ENCODE measurements at regions not wholly inside any gene's neighbourhood (a gene's known extent, or its start where the extent isn't known, plus 50 kb on each side); places are given as distances from the start of the nearest gene placed in this dataset.
"Not testable (repeated sequence)": the region's sequence is repeated elsewhere in the genome, so short reads cannot be mapped to it uniquely, and the experiment has no call there.

- DNase-seq (ENCODE audit: low spot score in 2 of 2) = no peak
- H3K4me1 ChIP-seq = peaks cover 31% of the 10 kb centered on the region
- H3K36me3 ChIP-seq (replicated peaks) = no peaks in the 10 kb centered on the region
- H3K4me3 ChIP-seq = no peak overlapping the region
- in situ Hi-C loops (cut with MboI; ENCODE audit: low sequenced_read_pairs) = loop anchor here (10.0 kb wide), 1 partner anchor 205 kb away; no protein-coding TSS in a partner anchor
- H3K27me3 ChIP-seq (ENCODE audit: low read depth) = no peaks in the 10 kb centered on the region
- H3K9me3 ChIP-seq = no peaks in the 10 kb centered on the region
Measured at GRCh38 chr6:56839533-56840183, 115.2 kb upstream of the BEND6 start.

- DNase-seq (ENCODE audit: low spot score in 2 of 2) = no peak
- Histone ChIP-seq H3K4me1 (peaks cover 31% of the 10 kb centered on the region), H3K36me3 (replicated peaks) (no peaks in the 10 kb centered on the region), H3K9me3 (no peaks in the 10 kb centered on the region), H3K27me3 (ENCODE audit: low read depth) (no peaks in the 10 kb centered on the region), H3K4me3 (no peak overlapping the region)
- in situ Hi-C loops (cut with MboI; ENCODE audit: low sequenced_read_pairs) = no loop called here
Measured at GRCh38 chr6:56838965-56839364, 115.9 kb upstream of the BEND6 start.

DNA sequence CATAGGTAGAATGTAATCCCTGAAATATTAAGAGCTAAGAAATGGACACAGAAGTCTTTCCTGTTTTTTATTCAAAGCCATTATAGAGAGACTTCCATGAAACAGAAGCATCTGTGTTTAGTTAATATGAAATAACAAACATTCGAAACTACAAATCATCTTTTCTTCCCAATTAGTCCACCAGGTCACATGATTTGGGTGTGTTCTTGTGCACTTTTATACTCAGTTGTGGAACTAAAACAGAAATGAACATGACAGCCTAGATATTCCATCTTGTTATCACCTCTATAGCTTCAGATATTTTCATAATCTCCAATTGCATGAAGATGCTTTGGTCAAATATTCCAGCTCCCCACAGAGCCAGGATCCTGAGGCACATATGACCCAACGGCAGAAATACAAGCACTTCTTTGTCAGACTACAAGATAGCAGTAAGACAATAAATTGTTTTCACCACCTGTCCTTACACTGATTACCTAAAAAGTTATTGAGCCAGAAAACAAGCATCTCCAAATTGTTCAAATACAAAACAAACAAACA, 116.8 kb upstream of the BEND6 start:
- H3K4me3 ChIP-seq = no peak overlapping the region
- H3K27me3 ChIP-seq (ENCODE audit: low read depth) = no peaks in the 10 kb centered on the region
- no peaks in the 10 kb centered on the region for H3K9me3 ChIP-seq
- DNase-seq (ENCODE audit: low spot score in 2 of 2) = no peak
- peaks cover 31% of the 10 kb centered on the region for H3K4me1 ChIP-seq
- H3K36me3 ChIP-seq (replicated peaks) = no peaks in the 10 kb centered on the region
- in situ Hi-C loops (cut with MboI; ENCODE audit: low sequenced_read_pairs) = no loop called here

DNA sequence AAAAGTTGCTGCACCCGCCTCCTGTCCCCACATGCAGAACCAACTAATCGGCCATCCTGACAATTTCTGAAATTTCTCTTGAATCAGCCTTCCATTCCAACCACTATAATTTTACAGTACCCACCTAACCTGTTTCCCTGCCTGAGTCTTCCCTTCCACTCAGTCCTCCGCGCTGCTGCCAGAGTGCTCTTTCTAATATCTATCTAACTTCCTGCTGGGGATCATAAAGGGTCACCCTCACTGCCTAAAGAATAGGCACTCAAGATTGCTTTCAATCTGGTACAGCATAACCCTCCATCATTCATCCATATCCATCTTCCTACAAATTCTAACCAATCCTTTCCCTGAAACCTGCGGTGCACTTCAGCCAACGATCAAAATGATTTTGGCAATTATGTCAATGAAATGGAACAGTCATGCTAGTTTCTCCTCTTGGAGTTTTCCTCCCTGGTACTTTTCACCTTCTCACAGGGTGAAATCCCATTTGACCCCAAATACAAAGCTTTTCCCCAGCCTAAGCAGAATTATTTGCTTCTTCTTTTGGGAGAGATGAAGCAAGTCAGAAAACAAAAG, 117.5 kb upstream of the BEND6 start:
- Histone ChIP-seq H3K9me3 (no peaks in the 10 kb centered on the region), H3K4me1 (peaks cover 31% of the 10 kb centered on the region), H3K4me3 (no peak overlapping the region), H3K27me3 (ENCODE audit: low read depth) (no peaks in the 10 kb centered on the region), H3K36me3 (replicated peaks) (no peaks in the 10 kb centered on the region)
- DNase-seq (ENCODE audit: low spot score in 2 of 2) = no peak
- in situ Hi-C loops (cut with MboI; ENCODE audit: low sequenced_read_pairs) = no loop called here

- in situ Hi-C loops (cut with MboI; ENCODE audit: low sequenced_read_pairs) = no loop called here
- DNase-seq (ENCODE audit: low spot score in 2 of 2) = no peak
- no peaks in the 10 kb centered on the region for H3K27me3 ChIP-seq (ENCODE audit: low read depth)
- H3K36me3 ChIP-seq (replicated peaks) = no peaks in the 10 kb centered on the region
- no peak overlapping the region for H3K4me3 ChIP-seq
- H3K4me1 ChIP-seq = peaks cover 15% of the 10 kb centered on the region
- no peaks in the 10 kb centered on the region for H3K9me3 ChIP-seq
Measured at GRCh38 chr6:56835612-56836011, 119.3 kb upstream of the BEND6 start.

DNA sequence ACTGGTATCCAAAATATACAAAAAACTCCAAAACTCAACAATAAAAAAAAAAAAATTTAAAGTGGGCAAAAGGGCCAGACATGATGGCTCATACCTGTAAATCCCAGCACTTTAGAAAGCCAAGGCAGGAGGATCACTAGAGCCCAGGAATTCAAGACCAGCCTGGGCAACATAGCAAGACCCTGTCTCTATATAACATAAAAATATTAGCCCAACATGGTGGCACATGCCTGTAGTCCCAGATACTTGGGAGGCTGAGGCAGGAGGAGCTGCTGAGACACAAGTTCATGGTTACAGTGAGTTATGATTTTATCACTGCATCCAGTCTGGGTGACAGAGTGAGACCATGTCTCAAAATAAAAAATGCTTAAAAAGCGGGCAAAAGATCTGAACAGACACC, 121.0 kb upstream of the BEND6 start:
- in situ Hi-C loops (cut with MboI; ENCODE audit: low sequenced_read_pairs) = no loop called here
- no peak for DNase-seq (ENCODE audit: low spot score in 2 of 2)
- Histone ChIP-seq H3K27me3 (ENCODE audit: low read depth) (no peaks in the 10 kb centered on the region), H3K9me3 (no peaks in the 10 kb centered on the region), H3K4me1 (no peaks in the 10 kb centered on the region), H3K36me3 (replicated peaks) (no peaks in the 10 kb centered on the region), H3K4me3 (no peak overlapping the region)

DNA sequence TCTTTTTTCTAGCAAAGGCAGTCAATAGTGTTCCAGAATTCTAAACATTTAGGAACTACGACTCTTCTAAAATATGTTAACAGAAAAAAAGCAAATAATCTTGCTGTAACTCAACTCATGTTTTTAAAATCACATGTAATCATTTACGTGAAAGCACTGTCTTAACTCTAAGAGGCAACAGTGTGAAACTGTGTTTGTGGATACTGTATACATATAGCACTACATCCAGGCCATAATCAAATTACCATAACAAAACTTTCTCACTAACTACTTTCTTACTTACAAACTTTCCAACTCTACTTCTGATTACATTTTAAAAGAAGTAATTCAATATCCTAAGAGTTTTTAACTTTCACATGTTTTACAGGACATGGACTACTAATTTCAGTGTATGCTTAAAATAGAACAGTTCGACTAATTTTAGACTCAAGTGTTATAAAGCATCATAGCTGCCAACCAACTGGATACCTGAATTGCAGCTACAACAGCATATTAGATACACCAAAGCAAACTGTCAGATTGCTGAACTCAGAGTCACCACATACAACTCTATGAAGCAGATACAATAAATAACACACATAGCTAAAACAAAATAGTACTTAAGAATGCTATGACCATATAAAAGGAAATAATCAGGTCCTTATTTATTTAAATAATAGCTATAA, 121.6 kb upstream of the BEND6 start:
- DNase-seq (ENCODE audit: low spot score in 2 of 2) = no peak
- Histone ChIP-seq H3K4me3 (no peak overlapping the region), H3K36me3 (replicated peaks) (no peaks in the 10 kb centered on the region), H3K9me3 (no peaks in the 10 kb centered on the region), H3K4me1 (no peaks in the 10 kb centered on the region), H3K27me3 (ENCODE audit: low read depth) (no peaks in the 10 kb centered on the region)
- in situ Hi-C loops (cut with MboI; ENCODE audit: low sequenced_read_pairs) = no loop called here

GRCh38 chr6:56832225-56832624, 122.7 kb upstream of the BEND6 start:
- H3K27me3 ChIP-seq (ENCODE audit: low read depth) = no peaks in the 10 kb centered on the region
- DNase-seq (ENCODE audit: low spot score in 2 of 2) = no peak
- H3K9me3 ChIP-seq = no peaks in the 10 kb centered on the region
- no peak overlapping the region for H3K4me3 ChIP-seq
- H3K4me1 ChIP-seq = no peaks in the 10 kb centered on the region
- in situ Hi-C loops (cut with MboI; ENCODE audit: low sequenced_read_pairs) = no loop called here
- H3K36me3 ChIP-seq (replicated peaks) = no peaks in the 10 kb centered on the region

- in situ Hi-C loops (cut with MboI; ENCODE audit: low sequenced_read_pairs) = no loop called here
- Histone ChIP-seq H3K9me3 (no peaks in the 10 kb centered on the region), H3K4me3 (no peak overlapping the region), H3K36me3 (replicated peaks) (no peaks in the 10 kb centered on the region), H3K4me1 (no peaks in the 10 kb centered on the region), H3K27me3 (ENCODE audit: low read depth) (no peaks in the 10 kb centered on the region)
- no peak for DNase-seq (ENCODE audit: low spot score in 2 of 2)
Measured at GRCh38 chr6:56831334-56831733, 123.6 kb upstream of the BEND6 start.

DNA sequence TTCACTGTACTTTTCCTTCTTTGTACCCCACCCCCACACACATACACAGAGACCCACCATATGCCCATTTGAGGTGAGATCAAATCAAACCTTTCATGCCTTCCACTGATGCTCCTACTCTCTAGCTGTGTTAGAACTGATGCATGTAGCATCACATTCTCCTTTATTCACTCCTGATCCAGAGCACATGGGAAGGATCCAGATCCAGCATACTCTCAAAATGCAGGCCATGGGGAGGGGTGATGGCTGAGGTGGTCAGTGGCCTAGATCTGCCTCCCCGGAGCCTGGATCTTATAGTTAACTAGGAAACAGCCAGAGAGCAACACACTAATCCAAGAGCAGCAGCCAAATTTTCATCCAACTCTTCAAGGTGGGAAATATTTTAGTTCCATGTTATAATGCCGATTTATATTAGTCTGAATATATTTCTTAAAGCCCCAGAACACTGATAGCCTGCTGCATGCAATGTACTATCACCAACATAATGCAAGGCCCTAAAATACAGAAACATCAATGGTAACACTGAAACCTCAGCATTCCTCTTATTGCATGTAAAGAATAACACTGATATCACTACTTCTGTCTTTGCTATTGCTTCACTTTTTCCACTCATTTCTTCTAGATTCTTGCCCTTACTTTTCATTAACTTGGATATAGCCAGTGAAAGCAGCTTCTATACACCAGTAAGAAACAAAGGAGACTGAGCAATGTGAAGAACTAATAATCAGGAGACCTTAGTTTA, 126.8 kb upstream of the BEND6 start:
- no peaks in the 10 kb centered on the region for H3K9me3 ChIP-seq
- no peaks in the 10 kb centered on the region for H3K27me3 ChIP-seq (ENCODE audit: low read depth)
- in situ Hi-C loops (cut with MboI; ENCODE audit: low sequenced_read_pairs) = no loop called here
- peaks cover 3% of the 10 kb centered on the region; the same call in 1 of the 2 replicates for H3K4me1 ChIP-seq
- H3K36me3 ChIP-seq (replicated peaks) = no peaks in the 10 kb centered on the region
- no peak for DNase-seq (ENCODE audit: low spot score in 2 of 2)
- H3K4me3 ChIP-seq = no peak overlapping the region

DNA sequence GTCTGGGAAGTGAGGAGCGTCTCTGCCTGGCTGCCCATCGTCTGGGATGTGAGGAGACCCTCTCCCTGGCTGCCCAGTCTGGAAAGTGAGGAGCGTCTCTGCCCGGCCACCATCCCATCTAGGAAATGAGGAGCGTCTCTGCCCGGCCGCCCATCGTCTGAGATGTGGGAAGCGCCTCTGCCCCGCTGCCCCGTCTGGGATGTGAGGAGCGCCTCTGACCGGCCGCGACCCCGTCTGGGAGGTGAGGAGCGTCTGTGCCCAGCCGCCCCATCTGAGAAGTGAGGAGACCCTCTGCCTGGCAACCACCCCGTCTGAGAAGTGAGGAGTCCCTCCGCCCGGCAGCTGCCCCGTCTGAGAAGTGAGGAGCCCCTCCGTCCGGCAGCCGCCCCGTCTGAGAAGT, 130.5 kb upstream of the BEND6 start:
- H3K27me3 ChIP-seq (ENCODE audit: low read depth); H3K36me3 ChIP-seq (replicated peaks); H3K9me3 ChIP-seq; H3K4me1 ChIP-seq; H3K4me3 ChIP-seq; in situ Hi-C loops (cut with MboI; ENCODE audit: low sequenced_read_pairs); DNase-seq (ENCODE audit: low spot score in 2 of 2): not testable (repeated sequence)

DNA sequence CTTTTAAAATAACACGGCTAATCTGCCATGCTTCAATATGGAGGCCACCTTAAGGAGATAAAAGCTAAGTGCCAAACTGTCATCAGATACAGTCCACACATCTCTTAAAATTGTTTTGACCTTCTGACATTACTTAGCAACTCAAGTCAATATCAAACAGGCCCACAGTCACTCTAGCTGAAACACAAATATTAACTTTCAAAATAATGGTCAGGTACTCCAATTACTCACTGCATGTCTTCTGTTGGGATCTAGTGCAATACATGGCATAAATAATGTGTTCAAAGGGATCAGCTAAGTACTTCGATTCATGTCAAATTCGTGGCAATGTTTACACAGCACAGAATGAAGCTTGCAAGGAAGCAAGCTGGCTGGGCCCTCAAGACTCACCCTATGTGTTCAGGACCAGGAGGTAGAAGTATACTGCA, 133.9 kb upstream of the BEND6 start:
- DNase-seq (ENCODE audit: low spot score in 2 of 2) = no peak
- Histone ChIP-seq H3K4me1 (peaks cover 3% of the 10 kb centered on the region; the same call in 1 of the 2 replicates), H3K4me3 (no peak overlapping the region), H3K36me3 (replicated peaks) (no peaks in the 10 kb centered on the region), H3K27me3 (ENCODE audit: low read depth) (no peaks in the 10 kb centered on the region), H3K9me3 (no peaks in the 10 kb centered on the region)
- in situ Hi-C loops (cut with MboI; ENCODE audit: low sequenced_read_pairs) = no loop called here

GRCh38 chr6:56820060-56820459, 134.8 kb upstream of the BEND6 start:
- no peaks in the 10 kb centered on the region for H3K27me3 ChIP-seq (ENCODE audit: low read depth)
- H3K36me3 ChIP-seq (replicated peaks) = no peaks in the 10 kb centered on the region
- in situ Hi-C loops (cut with MboI; ENCODE audit: low sequenced_read_pairs) = no loop called here
- no peak overlapping the region for H3K4me3 ChIP-seq
- DNase-seq (ENCODE audit: low spot score in 2 of 2) = no peak
- H3K4me1 ChIP-seq = no peaks in the 10 kb centered on the region; the same call in 1 of the 2 replicates
- no peaks in the 10 kb centered on the region for H3K9me3 ChIP-seq

- Histone ChIP-seq H3K27me3 (ENCODE audit: low read depth) (no peaks in the 10 kb centered on the region), H3K9me3 (no peaks in the 10 kb centered on the region), H3K4me1 (no peaks in the 10 kb centered on the region; the same call in 1 of the 2 replicates), H3K36me3 (replicated peaks) (no peaks in the 10 kb centered on the region), H3K4me3 (no peak overlapping the region)
- in situ Hi-C loops (cut with MboI; ENCODE audit: low sequenced_read_pairs) = no loop called here
- no peak for DNase-seq (ENCODE audit: low spot score in 2 of 2)
Measured at GRCh38 chr6:56819604-56820003, 135.3 kb upstream of the BEND6 start.
